Upper lobe of left lung (tissue), 6 donors: ENCODE measurements at regions not wholly inside any gene's neighbourhood (a gene's known extent, or its start where the extent isn't known, plus 50 kb on each side); places are given as distances from the start of the nearest gene placed in this dataset.

ENCODE experiments used
- ATAC-seq, 2 donors: fragments of 200-7000 bp; cut with Tn5 transposase; one replicate each; pipeline ENCODE4 v1.9.1; 2022; ENCODE audit warnings: mild to moderate bottlenecking in 2 of 2, moderate library complexity in 2 of 2; ENCODE audit not compliant: low FRiP score in 2 of 2
- DNase-seq, 2 donors: peaks; one replicate each; pipeline ENCODE4 v3.0.0-alpha.2; 2019 to 2020
- H3K27ac ChIP-seq, 4 donors: fragments of 200-600 bp; sonication (generic); one replicate each; pipeline ENCODE4 v1.5.1; 2016 to 2019
- H3K27me3 ChIP-seq, 4 donors: fragments of 200-600 bp; sonication (generic); one replicate each; pipeline ENCODE4 v1.5.1; 2017 to 2019
- H3K36me3 ChIP-seq, 4 donors: fragments of 200-600 bp; sonication (generic); one replicate each; pipeline ENCODE4 v1.5.1; 2016 to 2019
- H3K4me1 ChIP-seq, 4 donors: fragments of 200-600 bp; sonication (generic); one replicate each; pipeline ENCODE4 v1.5.1; 2018 to 2019
- H3K4me3 ChIP-seq, 4 donors: fragments of 200-600 bp; sonication (generic); one replicate each; pipeline ENCODE4 v1.5.1; 2017 to 2019; ENCODE audit warnings: mild to moderate bottlenecking in 2 of 4, moderate library complexity in 1 of 4
- H3K9me3 ChIP-seq, 4 donors: fragments of 200-600 bp; sonication (generic); one replicate each; pipeline ENCODE4 v1.5.1; 2018 to 2019
- CTCF ChIP-seq, 6 experiments: fragments of 450-650 bp in 4 of 6; fragments of 200-600 bp in 2 of 6; sonication (generic) in 2 of 6; IDR thresholded peaks; one replicate each; pipeline ENCODE4 v1.5.1; 2016 to 2019; ENCODE audit warnings: antibody characterized with exemption in 6 of 6
- EP300 ChIP-seq, 4 donors: sonication (generic); formaldehyde crosslinking; IDR thresholded peaks; one replicate each; pipeline ENCODE4 v1.5.1; 2017; ENCODE audit warnings: antibody characterized with exemption in 4 of 4, control low read depth in 2 of 4
- POLR2A ChIP-seq, 4 donors: fragments of 450-650 bp; IDR thresholded peaks; one replicate each; pipeline ENCODE4 v1.5.1; 2016 to 2017; ENCODE audit warnings: antibody characterized with exemption in 4 of 4, mild to moderate bottlenecking in 2 of 4
- POLR2AphosphoS5 ChIP-seq, 2 donors: sonication (generic); formaldehyde crosslinking; IDR thresholded peaks; one replicate each; pipeline ENCODE4 v1.5.1; 2017; ENCODE audit warnings: antibody characterized with exemption in 2 of 2
- WGBS, 2 donors: methylation state at CpG; one replicate each; pipeline ENCODE4 v1.1.5; 2017 to 2018; 5-methylcytosine and 5-hydroxymethylcytosine counted together
- donor health status: DM: no; HTN: no; CAD: no; lungs with moderate emphysema.
- donor health status: DM: no; HTN: yes; CAD: no; lungs with severe emphysema.

GRCh38 chr6:76681781-76682180, 609.3 kb upstream of the IMPG1 start:
- no peaks in the 10 kb centered on the region for H3K4me1 ChIP-seq
- TF ChIP-seq EP300 (IDR thresholded peaks at IDR 0.05): no peak
- ATAC-seq: no peak

GRCh38 chr6:76677017-76677416, 604.6 kb upstream of the IMPG1 start:
- H3K27ac ChIP-seq: no peak overlapping the region
- 68 to 83% methylated on average over 2 of the region's 2 CpGs for WGBS, 2 donors
- H3K36me3 ChIP-seq: no peaks in the 10 kb centered on the region
- H3K27me3 ChIP-seq: no peaks in the 10 kb centered on the region
- H3K9me3 ChIP-seq: no peaks in the 10 kb centered on the region
- ATAC-seq: no peak
- H3K4me1 ChIP-seq: no peaks in the 10 kb centered on the region
- no peak for DNase-seq
- TF ChIP-seq EP300 (IDR thresholded peaks at IDR 0.05): no peak
- no peak for TF ChIP-seq CTCF (IDR thresholded peaks at IDR 0.05)
- no peak for TF ChIP-seq POLR2AphosphoS5 (IDR thresholded peaks at IDR 0.05)
- TF ChIP-seq POLR2A (IDR thresholded peaks at IDR 0.05): no peak
- H3K4me3 ChIP-seq: no peak overlapping the region

More at GRCh38 chr6:76681781-76682180, 609.3 kb upstream of the IMPG1 start:
- H3K36me3 ChIP-seq: no peaks in the 10 kb centered on the region
- no peaks in the 10 kb centered on the region for H3K9me3 ChIP-seq
- no peak overlapping the region for H3K4me3 ChIP-seq
- no peaks in the 10 kb centered on the region for H3K27me3 ChIP-seq
- no peak for DNase-seq
- H3K27ac ChIP-seq: no peak overlapping the region

- Histone ChIP-seq H3K27ac (no peak overlapping the region), H3K4me1 (no peaks in the 10 kb centered on the region), H3K4me3 (no peak overlapping the region), H3K9me3 (no peaks in the 10 kb centered on the region), H3K36me3 (no peaks in the 10 kb centered on the region), H3K27me3 (no peaks in the 10 kb centered on the region)
- TF ChIP-seq POLR2AphosphoS5 (IDR thresholded peaks at IDR 0.05): no peak
- TF ChIP-seq POLR2A (IDR thresholded peaks at IDR 0.05): no peak
- no peak for TF ChIP-seq EP300 (IDR thresholded peaks at IDR 0.05)
- no peak for TF ChIP-seq CTCF (IDR thresholded peaks at IDR 0.05)
- DNase-seq (no peak), ATAC-seq (no peak)
- WGBS, 2 donors: 53 to 66% methylated on average over 4 of the region's 4 CpGs
These were observed 599.3 kb upstream of the IMPG1 start for GRCh38 chr6:76671751-76672150.

- no peak overlapping the region for H3K4me3 ChIP-seq
- H3K27me3 ChIP-seq: no peaks in the 10 kb centered on the region
- no peak overlapping the region for H3K27ac ChIP-seq
- H3K36me3 ChIP-seq: no peaks in the 10 kb centered on the region
- H3K9me3 ChIP-seq: no peaks in the 10 kb centered on the region
- TF ChIP-seq POLR2AphosphoS5 (IDR thresholded peaks at IDR 0.05): no peak
- no peak for TF ChIP-seq EP300 (IDR thresholded peaks at IDR 0.05)
- no peak for TF ChIP-seq POLR2A (IDR thresholded peaks at IDR 0.05)
- TF ChIP-seq CTCF (IDR thresholded peaks at IDR 0.05): no peak
- no peaks in the 10 kb centered on the region for H3K4me1 ChIP-seq
- 76 to 95% methylated on average over 1 of the region's 1 CpG for WGBS, 2 donors
- ATAC-seq (no peak), DNase-seq (no peak)
These were observed 571.8 kb upstream of the IMPG1 start for GRCh38 chr6:76644231-76644630.

- no peak overlapping the region for H3K4me3 ChIP-seq
- H3K4me1 ChIP-seq: no peaks in the 10 kb centered on the region
- ATAC-seq (no peak), DNase-seq (no peak)
- H3K9me3 ChIP-seq: no peaks in the 10 kb centered on the region
- 71 to 100% methylated on average over 1 of the region's 1 CpG for WGBS, 2 donors
- no peaks in the 10 kb centered on the region for H3K27me3 ChIP-seq
- TF ChIP-seq POLR2AphosphoS5 (IDR thresholded peaks at IDR 0.05): no peak
- TF ChIP-seq EP300 (IDR thresholded peaks at IDR 0.05): no peak
- TF ChIP-seq POLR2A (IDR thresholded peaks at IDR 0.05): no peak
- no peak for TF ChIP-seq CTCF (IDR thresholded peaks at IDR 0.05)
- H3K36me3 ChIP-seq: no peaks in the 10 kb centered on the region
- H3K27ac ChIP-seq: no peak overlapping the region
These were observed 567.5 kb upstream of the IMPG1 start for GRCh38 chr6:76639941-76640340.
